SJCRH30 (cell line): ENCODE measurements at regions not wholly inside any gene's neighbourhood (a gene's known extent, or its start where the extent isn't known, plus 50 kb on each side); places are given as distances from the start of the nearest gene placed in this dataset.

ENCODE experiments used
- DNase-seq, 2 experiments: peaks; one replicate each; pipeline ENCODE4 v3.0.0-alpha.2; 2015 to 2020
- H3K27ac ChIP-seq: fragments of 250-450 bp; sonication (Bioruptor Pico); 2 replicates; pipeline ENCODE4 v1.5.1; 2020; ENCODE audit warnings: mild to moderate bottlenecking, moderate library complexity
- H3K27me3 ChIP-seq: fragments of 250-450 bp; sonication (Bioruptor Pico); 2 replicates; pipeline ENCODE4 v1.5.1; 2020; ENCODE audit warnings: mild to moderate bottlenecking, moderate library complexity
- H3K36me3 ChIP-seq: fragments of 250-450 bp; sonication (Bioruptor Pico); 2 replicates; pipeline ENCODE4 v1.5.1; 2020; ENCODE audit warnings: mild to moderate bottlenecking, moderate library complexity
- H3K4me1 ChIP-seq: fragments of 250-450 bp; sonication (Bioruptor Pico); 2 replicates; pipeline ENCODE4 v1.5.1; 2020; ENCODE audit warnings: mild to moderate bottlenecking, moderate library complexity
- H3K4me3 ChIP-seq: fragments of 250-450 bp; sonication (Bioruptor Pico); 2 replicates; pipeline ENCODE4 v1.5.1; 2020; ENCODE audit warnings: mild to moderate bottlenecking, moderate library complexity
- H3K9me3 ChIP-seq: fragments of 250-450 bp; sonication (Bioruptor Pico); replicated peaks from 2 replicates; pipeline ENCODE4 v1.5.1; 2020; ENCODE audit warnings: mild to moderate bottlenecking, moderate library complexity

DNA sequence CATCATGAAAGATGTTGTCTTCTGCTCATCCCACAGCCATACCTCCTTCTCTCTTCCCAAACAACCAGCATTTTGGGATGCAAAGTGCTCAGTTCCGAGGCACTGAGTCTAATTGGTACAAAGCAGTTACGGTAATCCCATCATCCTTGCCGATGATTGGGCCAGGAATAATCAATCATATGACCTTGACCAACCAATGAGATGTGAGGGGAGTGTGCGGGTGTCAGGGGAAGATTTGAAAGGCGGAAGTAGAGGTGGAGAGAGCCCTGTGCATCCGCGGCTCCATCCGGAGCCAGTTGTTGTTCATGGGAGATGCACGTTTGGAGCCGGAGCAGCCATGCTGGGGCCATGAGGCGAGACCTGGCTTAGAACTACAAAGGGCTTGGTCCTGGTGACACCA, 67.3 kb downstream of the SYNE3 start:
- DNase-seq: no peak
- no peaks in the 10 kb centered on the region for H3K9me3 ChIP-seq
- H3K27ac ChIP-seq: no peak overlapping the region
- peaks cover 43% of the 10 kb centered on the region for H3K36me3 ChIP-seq
- no peak overlapping the region for H3K4me3 ChIP-seq
- no peaks in the 10 kb centered on the region for H3K27me3 ChIP-seq
- no peaks in the 10 kb centered on the region for H3K4me1 ChIP-seq

DNA sequence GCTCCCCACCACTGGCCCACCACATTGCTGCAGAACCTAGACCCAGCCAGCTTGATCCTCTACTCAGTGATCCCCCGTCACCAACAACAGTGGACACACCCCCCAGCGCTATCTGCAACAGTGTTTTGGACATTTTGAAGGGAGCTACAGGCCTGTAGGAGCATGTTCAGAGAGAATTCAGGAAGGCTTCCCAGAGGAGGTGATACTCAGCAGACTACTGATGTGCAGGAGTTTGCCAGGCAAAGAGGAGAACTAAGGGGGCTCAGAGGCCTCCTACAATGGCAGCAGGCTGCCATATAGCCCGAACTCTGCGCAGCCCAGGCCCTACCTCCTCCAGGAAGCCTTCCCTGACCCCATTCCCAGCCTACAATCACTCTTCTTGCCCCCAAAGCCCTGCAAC, 70.0 kb downstream of the SYNE3 start:
- Histone ChIP-seq H3K27me3 (no peaks in the 10 kb centered on the region), H3K27ac (no peak overlapping the region), H3K9me3 (no peaks in the 10 kb centered on the region), H3K4me1 (no peaks in the 10 kb centered on the region; the same call in 1 of the 2 replicates), H3K36me3 (peaks cover 41% of the 10 kb centered on the region), H3K4me3 (no peak overlapping the region)
- no peak for DNase-seq

- no peak for DNase-seq
- H3K4me3 ChIP-seq: no peak overlapping the region
- H3K27ac ChIP-seq: no peak overlapping the region
- no peaks in the 10 kb centered on the region; the same call in 1 of the 2 replicates for H3K4me1 ChIP-seq
- H3K9me3 ChIP-seq: no peaks in the 10 kb centered on the region
- H3K36me3 ChIP-seq: peaks cover 34% of the 10 kb centered on the region
- no peaks in the 10 kb centered on the region for H3K27me3 ChIP-seq
Measured at GRCh38 chr14:95445676-95446075, 70.8 kb downstream of the SYNE3 start.

DNA sequence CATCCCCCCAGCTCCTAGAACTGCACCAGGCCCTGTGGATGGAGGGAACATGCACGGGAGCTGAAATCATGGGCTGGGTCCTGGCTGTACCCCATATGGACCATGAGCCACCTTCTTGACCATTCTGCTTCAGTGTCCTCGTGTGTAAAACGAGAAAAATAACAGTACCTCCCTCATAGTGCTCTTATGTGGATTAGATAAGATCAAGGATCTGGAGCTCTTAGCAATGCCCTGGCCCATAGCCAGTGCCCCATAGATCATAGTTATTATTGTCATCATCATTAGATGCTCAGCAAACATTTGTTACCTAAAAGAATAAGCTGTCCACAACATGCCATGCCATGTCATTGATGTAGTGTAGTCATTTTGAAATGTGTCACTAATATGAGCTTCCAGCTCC, 71.3 kb downstream of the SYNE3 start:
- no peak for DNase-seq
- Histone ChIP-seq H3K36me3 (peaks cover 32% of the 10 kb centered on the region), H3K4me1 (no peaks in the 10 kb centered on the region; the same call in 1 of the 2 replicates)

GRCh38 chr14:95444132-95445129, 72.0 kb downstream of the SYNE3 start:
- H3K27ac ChIP-seq: no peak overlapping the region
- H3K4me3 ChIP-seq: no peak overlapping the region
- DNase-seq: no peak
- H3K36me3 ChIP-seq: peaks cover 32% of the 10 kb centered on the region
- no peaks in the 10 kb centered on the region; the same call in 1 of the 2 replicates for H3K4me1 ChIP-seq
- no peaks in the 10 kb centered on the region for H3K27me3 ChIP-seq
- H3K9me3 ChIP-seq: no peaks in the 10 kb centered on the region

More for the DNA sequence above, 71.3 kb downstream of the SYNE3 start:
- Histone ChIP-seq H3K27me3 (no peaks in the 10 kb centered on the region), H3K27ac (no peak overlapping the region), H3K4me3 (no peak overlapping the region), H3K9me3 (no peaks in the 10 kb centered on the region)

- H3K27me3 ChIP-seq: no peaks in the 10 kb centered on the region
- H3K9me3 ChIP-seq: no peaks in the 10 kb centered on the region
- peak; percentile 73 to 90 for DNase-seq
- H3K36me3 ChIP-seq: peaks cover 28% of the 10 kb centered on the region
- no peak overlapping the region for H3K27ac ChIP-seq
- no peak overlapping the region for H3K4me3 ChIP-seq
- no peaks in the 10 kb centered on the region; the same call in 1 of the 2 replicates for H3K4me1 ChIP-seq
Measured at GRCh38 chr14:95442633-95443021, 73.8 kb downstream of the SYNE3 start.

DNA sequence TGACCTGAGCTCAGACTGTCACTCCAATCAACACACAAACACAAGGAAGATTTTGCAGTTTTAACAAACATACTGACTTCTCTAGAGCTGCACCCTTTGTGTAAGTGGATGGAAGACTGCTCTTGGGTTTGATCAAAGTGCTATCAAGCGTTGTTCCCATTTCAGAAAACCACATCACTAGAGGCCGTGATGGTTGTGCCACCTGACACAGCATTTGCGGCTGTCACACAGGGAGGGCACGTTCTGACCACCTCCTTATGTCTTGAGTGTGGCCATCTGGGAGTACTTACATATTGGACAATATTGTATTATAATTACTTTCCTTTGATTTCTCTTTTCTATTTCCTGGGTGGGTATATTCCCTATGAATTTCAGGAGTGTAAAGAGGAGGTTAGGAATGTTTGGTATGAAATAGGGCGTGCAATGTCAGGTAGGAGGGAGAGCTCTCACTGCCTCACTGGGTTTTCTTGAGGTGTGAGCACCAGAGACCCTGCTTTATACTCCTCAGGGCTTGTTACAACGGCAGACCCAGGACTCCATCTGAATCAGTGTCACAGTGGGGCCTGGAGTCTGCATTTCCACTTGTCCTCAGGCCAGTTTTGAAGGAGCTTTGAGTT, 74.3 kb downstream of the SYNE3 start:
- Histone ChIP-seq H3K4me3 (no peak overlapping the region), H3K4me1 (no peaks in the 10 kb centered on the region; the same call in 1 of the 2 replicates), H3K27ac (no peak overlapping the region), H3K9me3 (no peaks in the 10 kb centered on the region), H3K36me3 (peaks cover 30% of the 10 kb centered on the region), H3K27me3 (no peaks in the 10 kb centered on the region)
- DNase-seq: no peak

- DNase-seq: no peak
- Histone ChIP-seq H3K9me3 (no peaks in the 10 kb centered on the region), H3K27ac (no peak overlapping the region), H3K4me1 (no peaks in the 10 kb centered on the region; the same call in 1 of the 2 replicates), H3K27me3 (no peaks in the 10 kb centered on the region), H3K4me3 (no peak overlapping the region), H3K36me3 (peaks cover 40% of the 10 kb centered on the region)
Measured at GRCh38 chr14:95440951-95441350, 75.5 kb downstream of the SYNE3 start.

DNA sequence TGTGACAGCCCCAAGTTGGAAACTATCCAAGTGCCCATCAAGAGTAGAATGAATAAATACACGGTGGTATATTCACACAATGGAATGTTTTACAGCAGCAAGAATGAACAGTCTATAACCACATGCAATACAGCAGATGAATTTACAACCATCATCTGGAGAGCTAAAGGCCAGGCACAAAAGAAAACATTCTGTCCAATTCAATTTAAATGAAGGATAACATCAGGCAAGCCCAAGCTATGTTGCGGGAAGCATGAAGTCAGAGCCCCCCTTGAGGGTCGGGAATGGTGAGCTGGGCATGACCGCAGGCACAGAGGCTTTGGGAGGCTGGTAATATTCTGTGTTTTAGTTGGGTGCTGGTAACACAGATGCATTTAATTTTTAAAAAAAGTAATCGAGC, 76.0 kb downstream of the SYNE3 start:
- no peak overlapping the region for H3K27ac ChIP-seq
- H3K36me3 ChIP-seq: peaks cover 45% of the 10 kb centered on the region
- H3K4me3 ChIP-seq: no peak overlapping the region
- no peaks in the 10 kb centered on the region for H3K9me3 ChIP-seq
- no peak for DNase-seq
- no peaks in the 10 kb centered on the region for H3K27me3 ChIP-seq
- H3K4me1 ChIP-seq: no peaks in the 10 kb centered on the region; the same call in 1 of the 2 replicates

DNA sequence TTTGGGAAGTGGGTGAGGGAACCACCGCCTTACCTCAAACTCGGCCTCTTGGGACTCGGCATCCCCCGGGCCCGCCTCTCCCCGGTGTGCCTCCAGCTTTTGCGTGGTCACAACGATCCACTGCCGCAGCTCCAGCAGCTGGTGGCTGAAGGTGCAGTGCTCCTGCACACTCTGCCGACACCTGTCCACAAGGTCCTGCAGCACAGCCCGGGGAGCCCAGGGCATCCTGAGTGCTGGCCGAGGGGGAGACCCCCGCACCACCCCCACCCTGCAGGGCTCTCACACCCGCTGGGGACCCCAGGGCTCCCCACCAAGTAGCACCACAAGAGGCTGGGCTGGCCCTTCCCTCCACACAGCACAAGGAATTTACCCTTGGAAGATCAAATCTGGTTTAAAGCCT, 76.6 kb downstream of the SYNE3 start:
- Histone ChIP-seq H3K36me3 (peaks cover 51% of the 10 kb centered on the region), H3K27me3 (no peaks in the 10 kb centered on the region), H3K27ac (no peak overlapping the region), H3K4me3 (no peak overlapping the region), H3K4me1 (no peaks in the 10 kb centered on the region; the same call in 1 of the 2 replicates), H3K9me3 (no peaks in the 10 kb centered on the region)
- no peak for DNase-seq

DNA sequence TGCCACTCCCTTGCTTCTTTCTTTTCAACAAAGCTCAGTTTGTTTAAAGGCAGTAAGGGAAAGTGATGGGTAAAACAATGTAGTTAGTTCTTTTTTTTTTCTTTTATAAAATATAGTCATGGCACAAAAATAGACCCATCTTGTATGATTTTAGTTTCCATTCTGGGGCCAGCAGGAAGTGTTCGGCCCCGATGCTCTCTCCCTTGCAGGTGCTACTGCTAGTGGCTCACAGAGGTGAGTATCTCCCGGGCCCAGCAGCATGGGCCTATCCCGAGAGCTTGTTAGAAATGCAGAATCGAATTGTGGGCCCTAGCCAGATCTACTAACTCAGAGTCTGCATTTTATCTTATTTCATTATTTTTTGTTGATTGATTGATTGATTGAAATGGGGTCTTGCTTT, 78.7 kb downstream of the SYNE3 start:
- Histone ChIP-seq H3K4me1 (no peaks in the 10 kb centered on the region; the same call in 1 of the 2 replicates), H3K4me3 (no peak overlapping the region), H3K36me3 (peaks cover 57% of the 10 kb centered on the region)

DNA sequence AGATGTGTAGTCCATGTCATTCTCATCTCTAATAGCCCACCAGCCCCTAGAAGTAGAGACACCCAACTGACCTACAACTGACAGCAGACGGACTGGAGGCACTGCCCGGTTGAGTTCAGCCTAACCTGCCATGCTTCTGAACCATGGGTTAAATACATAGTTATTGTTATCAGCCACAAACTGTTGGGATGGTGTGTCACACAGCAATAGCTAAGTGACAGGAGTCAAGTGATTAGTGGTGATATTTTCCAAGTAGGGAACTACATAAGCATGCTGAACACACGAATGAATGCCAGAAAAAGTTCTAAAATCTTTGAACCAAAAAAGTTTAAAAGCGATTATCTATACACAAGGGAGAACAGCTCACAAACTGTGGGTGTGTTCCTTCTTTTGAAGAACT, 80.1 kb downstream of the SYNE3 start:
- Histone ChIP-seq H3K36me3 (peaks cover 56% of the 10 kb centered on the region), H3K9me3 (no peaks in the 10 kb centered on the region)
- no peak for DNase-seq

More for the DNA sequence above, 78.7 kb downstream of the SYNE3 start:
- Histone ChIP-seq H3K27ac (no peak overlapping the region), H3K9me3 (no peaks in the 10 kb centered on the region), H3K27me3 (no peaks in the 10 kb centered on the region)
- DNase-seq: no peak

DNA sequence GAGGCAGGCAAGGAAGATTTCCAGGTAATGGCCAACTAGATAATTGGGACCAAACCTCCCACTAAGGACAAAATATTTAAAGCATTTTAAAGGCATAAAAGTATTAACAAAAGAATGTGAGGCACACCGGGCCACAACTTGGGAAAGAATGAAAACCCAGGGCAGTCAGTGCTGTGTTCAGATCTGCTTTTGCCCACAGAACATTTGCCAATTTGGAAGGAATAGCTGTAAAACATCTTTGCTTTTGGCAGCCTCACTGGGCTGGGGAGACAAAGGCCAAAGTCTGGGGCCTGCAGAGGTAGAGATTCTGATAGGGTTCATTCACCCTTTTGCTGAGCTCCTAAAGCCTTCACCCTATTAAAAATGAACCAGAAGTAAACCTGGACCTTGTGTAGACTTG, 82.3 kb downstream of the SYNE3 start:
- Histone ChIP-seq H3K4me3 (no peak overlapping the region), H3K4me1 (no peaks in the 10 kb centered on the region), H3K27me3 (no peaks in the 10 kb centered on the region), H3K9me3 (no peaks in the 10 kb centered on the region), H3K27ac (no peak overlapping the region), H3K36me3 (peaks cover 68% of the 10 kb centered on the region)
- DNase-seq: no peak

More for the DNA sequence above, 80.1 kb downstream of the SYNE3 start:
- no peak overlapping the region for H3K4me3 ChIP-seq
- H3K27me3 ChIP-seq: no peaks in the 10 kb centered on the region
- no peak overlapping the region for H3K27ac ChIP-seq
- H3K4me1 ChIP-seq: no peaks in the 10 kb centered on the region

DNA sequence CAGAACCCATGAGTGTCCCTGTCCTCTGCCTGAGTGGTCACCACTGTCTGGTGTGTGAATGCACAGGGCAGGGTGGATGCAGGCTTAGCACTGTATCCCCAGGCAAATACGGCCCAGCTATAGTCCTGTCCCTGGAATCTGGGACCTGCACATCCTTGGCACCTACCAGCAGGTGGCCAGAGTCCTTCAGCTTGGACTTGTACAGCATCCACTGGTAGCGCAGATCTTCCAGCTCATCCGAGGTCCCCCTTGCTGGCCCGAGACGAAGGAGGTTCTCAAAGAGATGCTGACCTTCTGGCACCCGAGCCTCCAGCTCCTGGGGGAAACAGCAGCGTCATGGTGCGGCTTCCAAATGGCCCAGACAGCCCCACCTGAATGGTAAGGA, 83.4 kb downstream of the SYNE3 start:
- Histone ChIP-seq H3K4me3 (no peak overlapping the region), H3K36me3 (peaks cover 68% of the 10 kb centered on the region), H3K9me3 (no peaks in the 10 kb centered on the region), H3K27ac (no peak overlapping the region), H3K27me3 (no peaks in the 10 kb centered on the region), H3K4me1 (no peaks in the 10 kb centered on the region)
- DNase-seq: no peak
